HG03196 (cell line): ENCODE measurements at regions not wholly inside any gene's neighbourhood (a gene's known extent, or its start where the extent isn't known, plus 50 kb on each side); places are given as distances from the start of the nearest gene placed in this dataset.
"Not testable (repeated sequence)": the region's sequence is repeated elsewhere in the genome, so short reads cannot be mapped to it uniquely, and the experiment has no call there.

ENCODE experiments used
- ATAC-seq: cut with Tn5 transposase; IDR thresholded peaks from one replicate; pipeline ENCODE4 v1.9.1; 2021; ENCODE audit not compliant: unreplicated experiment

DNA sequence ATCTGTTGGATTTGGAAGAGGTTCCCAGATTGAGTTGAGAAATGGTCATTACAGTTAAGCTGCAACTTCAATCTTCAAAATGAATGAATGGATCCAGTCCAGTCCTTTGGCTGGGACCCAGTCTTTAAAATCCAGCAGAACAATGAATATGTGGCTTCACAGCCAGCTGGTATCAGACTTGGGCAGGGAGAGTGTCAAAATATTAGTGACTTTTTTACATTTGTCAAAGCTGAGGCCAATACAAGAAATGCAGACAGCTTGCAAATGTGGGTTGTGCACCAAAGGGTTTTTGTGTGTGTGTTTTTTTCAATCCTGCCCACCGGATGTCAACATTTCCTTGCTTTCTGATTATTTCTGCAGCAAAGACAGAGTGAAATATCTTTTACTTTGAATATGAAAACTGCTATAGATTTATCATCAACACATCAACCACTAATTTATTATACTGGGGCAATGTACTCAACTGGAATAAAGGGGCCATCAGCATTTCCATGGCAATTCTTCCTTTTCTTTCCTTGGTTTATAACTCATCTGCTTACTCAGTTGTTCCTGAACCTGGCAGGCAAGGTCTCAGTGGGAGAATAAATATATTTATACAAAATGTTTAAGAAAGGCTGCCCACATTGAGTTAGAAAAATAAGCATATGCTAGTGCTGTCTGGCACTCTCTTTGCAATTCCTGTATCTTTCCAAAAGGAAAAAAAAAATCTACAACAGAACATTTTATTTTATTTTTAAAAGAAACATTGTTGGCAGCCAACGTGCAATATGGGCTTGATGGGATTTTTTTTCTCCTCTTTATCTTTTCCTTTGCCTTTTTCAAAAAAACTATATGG is 491.6 kb upstream of the C1orf87 start:
- ATAC-seq: no peak

DNA sequence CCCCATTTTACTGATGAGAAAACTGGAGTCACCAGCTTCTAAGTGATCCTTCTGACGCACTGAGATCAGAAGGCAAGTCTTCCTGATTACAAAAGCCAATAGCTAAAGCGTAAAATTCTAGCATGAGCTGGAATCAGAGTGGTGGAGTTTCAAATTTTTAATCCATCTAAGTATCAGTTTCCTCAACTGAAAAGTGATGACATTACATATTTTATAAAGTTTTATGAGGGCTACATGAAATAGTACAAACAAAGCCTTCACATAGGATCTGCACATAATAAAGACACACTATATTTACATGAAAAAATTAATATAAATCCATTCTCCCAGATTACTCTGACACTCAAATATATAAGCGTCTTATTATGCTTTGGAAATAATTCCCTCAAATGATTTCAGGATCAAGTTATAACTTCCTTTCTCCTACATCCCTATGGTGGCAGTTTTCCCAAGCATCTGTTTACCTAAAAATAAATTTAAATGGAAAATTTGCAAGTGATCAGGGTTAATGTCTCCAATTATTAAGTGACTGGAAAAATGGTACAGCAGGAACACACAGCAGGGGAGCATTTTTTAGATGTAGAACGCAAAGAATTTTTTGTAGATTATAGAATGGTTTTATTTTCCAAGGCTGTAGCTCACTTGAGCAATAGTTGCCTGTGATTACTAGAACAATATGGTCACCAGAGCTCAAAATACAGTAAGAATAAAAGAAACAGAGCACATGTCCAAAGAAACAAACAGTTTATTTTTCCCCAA is 490.4 kb upstream of the C1orf87 start:
- no peak for ATAC-seq

DNA sequence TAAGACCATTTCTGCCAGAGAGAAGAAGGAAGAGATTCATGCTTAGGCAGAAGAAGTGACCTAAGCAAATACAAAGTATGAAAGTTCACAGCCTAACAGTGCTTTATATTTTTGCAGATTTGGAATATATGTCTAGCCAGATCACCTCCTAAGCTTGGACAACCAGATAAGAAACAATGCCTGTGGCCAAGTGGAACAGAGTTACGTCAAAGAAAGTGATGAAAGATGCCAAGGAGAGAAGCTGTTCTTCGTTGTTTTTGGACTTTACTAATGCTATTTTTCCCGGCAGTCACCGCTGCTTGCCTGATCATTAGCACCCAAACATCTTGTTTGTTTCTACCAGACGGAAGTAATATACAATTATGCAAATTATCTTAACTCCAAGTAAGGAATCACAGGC is 489.2 kb upstream of the C1orf87 start:
- no peak for ATAC-seq

DNA sequence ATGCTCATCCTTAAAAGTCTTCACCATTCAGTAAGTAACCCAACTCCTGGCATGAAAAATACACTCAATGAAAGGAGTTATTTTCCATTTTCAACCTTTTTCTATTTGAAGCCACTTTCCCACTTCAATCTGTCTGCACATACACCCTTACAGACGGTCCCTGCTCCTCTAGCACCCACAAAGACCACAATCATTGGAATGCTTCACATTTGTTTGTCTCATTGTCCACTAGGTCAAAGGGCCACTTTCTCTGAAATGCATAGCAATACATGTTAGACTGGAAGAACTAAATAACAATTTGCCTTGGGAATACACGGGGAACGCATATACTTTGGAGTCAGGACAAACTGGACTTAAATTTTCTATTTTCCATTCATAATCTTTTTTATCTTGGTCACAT is 487.1 kb upstream of the C1orf87 start:
- no peak for ATAC-seq

DNA sequence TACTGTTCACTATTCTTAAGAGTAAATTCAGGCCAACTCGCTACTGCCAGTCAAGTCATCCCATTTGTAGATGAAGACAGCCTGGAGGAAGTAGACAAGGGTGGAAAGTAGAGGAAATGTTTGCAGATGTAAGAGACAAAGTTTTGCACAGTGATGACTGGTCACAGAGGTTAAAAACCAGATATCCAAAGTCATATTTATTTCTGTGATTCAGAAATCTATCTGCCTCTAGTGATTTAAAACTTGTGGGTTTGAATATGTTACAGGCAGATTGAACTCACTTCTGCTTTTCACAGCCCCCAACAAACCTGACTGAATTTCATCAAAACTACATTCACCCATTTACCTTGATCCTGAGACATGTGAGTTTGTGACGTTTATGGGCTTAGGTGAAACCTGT is 484.7 kb upstream of the C1orf87 start:
- ATAC-seq: no peak

DNA sequence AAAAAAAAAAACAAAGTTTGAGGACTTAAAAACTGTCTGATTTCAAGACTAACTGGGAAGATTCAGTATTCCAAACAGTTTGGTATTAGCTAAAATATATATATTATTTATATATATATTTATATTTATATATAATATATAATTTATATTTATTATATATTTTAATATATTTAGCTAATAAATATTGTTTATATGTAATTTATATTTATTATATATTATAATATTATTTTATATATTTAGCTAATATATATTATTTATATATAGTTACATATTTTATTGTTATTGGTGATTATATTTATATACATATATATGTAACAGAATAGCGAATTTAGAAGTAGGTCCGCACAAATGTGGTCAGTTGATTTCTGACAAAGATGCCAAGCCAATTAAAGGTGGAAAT is 480.2 kb upstream of the C1orf87 start:
- ATAC-seq: no peak

DNA sequence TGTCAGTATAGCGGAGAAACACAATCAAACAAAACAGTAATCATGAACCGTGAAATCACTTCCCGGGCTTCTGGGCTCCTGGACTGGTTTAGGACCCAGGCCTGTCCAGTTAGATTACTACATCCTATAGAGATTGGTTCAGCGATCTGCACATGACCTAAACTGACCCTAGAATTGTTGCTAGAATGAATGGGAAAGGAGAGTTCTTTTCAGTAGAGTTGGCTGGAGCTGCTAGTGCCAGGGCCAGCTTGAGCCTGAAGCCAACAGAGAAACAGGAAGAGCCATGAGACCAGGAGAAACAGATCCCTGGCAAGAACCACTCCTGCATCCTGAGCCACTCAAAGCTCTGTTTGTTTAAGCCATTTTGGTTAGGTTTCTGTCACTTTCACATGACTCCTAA is 474.3 kb upstream of the C1orf87 start:
- no peak for ATAC-seq

DNA sequence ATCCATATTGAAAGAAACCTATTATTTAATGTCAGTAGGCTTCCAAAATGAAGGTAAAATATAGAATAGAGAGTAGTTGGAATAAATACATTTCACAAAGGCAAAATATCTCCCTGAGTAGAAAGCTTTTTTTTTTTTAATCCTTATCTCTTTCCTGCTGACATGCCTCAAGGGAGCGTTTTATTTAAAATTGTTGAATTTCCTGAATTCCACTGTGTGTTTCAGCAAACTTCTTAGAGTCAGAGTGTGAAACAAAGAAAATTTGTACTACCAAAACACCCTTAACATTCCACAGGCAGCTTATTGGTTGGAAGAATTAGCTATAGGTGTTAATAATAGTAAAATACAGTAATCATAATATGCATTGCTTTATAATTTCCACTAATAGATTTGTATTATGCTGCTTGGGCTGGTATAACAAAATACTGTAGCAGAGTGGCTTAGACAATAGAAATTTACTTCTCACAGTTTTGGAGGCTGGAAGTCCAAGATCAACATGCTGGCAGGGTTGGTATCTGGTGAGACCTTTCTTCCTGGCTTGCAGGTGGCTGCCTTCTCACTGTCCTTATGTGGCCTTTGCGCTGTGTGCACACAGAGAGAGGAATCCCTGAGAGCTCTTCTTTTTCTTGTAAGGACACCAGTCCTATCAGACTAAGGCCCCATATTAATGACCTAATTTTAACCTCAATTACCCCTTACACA is 468.4 kb upstream of the C1orf87 start:
- no peak for ATAC-seq

DNA sequence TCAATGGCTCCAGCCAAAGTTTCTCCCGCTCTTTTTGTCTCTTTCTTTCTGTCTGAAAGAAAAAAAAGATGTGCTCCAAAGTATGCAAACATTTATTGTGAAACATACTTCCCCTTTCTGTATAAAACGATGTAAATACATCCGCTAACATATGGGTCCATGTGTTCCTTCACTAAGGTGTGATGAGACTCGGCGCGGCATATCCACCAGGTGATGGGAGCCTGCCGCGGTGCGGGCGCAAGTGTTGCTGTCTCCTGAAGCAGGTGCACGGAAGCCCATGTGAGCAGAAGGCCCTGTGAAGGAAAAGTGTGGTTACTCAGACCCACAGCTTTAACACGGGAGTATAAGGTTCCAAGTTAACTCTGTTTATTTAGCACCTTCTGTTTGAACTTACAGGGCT is 466.6 kb upstream of the C1orf87 start:
- ATAC-seq: no peak

DNA sequence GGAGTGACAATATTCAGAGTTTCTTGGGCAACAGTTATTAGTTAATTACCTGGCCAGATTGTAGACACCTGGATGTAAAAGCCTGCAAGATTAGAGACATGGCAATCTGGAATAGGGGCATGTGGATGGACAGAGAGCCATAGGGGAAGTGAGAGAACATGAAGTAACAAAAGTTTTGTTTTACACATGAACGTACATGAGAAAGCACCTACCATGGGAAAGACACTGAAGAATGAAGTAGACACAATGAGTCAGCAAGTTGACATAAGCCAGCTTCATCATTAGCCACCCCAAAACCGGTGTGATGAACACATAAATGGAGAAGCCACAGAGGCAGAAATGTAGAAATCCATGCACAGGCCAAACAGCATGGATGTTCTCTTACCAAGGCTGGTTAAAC is 462.1 kb upstream of the C1orf87 start:
- ATAC-seq: no peak

DNA sequence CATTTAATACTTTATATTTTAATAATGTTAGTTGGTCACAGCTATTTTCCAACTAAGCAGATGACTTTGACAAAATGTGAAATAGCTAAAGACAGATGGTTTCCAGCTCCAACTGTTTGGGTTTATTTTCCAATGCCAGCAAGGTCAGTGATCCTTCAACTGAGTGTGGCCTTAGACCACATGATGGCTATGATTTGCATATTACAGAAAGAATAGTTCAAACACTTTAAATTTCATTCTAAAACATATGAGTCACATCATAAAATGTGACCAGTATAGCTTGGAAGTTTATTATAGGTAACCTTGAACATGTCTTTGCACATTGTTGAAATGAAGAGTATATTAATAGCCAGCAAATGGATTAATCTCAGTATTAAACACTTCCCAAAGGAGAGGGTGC is 454.0 kb upstream of the C1orf87 start:
- no peak for ATAC-seq

DNA sequence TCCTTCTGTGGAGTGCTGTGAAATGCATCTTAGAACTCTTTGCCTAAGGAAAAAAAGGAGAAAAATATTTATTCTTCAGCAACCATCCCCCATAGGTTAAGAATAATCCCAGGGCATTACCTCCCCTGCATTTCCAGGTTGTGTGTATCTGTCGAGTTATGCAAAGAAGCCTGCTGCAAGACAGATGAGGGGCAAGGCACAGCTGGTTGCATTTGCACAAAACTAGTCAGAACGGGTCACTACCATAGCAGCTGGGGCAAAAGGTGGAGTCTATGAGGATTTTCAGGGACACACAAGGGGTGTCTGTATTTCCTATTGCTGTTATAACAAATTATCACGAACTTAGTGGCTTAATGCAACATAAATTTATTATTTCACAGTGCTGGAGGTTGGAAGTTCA is 443.4 kb upstream of the C1orf87 start:
- no peak for ATAC-seq

DNA sequence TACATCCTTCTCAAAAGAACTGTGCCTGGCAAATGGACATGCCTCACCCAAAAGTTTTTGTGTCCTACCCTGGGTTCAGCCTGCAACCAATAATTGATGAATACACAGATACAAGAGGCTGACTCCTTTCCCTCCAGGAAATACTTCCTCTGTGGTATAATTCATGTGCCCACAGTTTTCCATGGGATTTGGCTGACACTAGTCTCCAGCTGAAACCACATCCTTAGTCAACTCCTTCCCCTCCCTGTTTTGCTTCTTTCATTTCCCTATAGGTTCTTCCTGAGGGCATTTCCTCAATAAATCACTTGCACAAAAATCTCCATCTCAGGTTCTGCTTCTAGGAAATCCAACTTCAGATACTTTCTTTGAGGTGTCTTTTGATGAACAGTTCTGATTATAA is 436.6 kb upstream of the C1orf87 start:
- no peak for ATAC-seq

DNA sequence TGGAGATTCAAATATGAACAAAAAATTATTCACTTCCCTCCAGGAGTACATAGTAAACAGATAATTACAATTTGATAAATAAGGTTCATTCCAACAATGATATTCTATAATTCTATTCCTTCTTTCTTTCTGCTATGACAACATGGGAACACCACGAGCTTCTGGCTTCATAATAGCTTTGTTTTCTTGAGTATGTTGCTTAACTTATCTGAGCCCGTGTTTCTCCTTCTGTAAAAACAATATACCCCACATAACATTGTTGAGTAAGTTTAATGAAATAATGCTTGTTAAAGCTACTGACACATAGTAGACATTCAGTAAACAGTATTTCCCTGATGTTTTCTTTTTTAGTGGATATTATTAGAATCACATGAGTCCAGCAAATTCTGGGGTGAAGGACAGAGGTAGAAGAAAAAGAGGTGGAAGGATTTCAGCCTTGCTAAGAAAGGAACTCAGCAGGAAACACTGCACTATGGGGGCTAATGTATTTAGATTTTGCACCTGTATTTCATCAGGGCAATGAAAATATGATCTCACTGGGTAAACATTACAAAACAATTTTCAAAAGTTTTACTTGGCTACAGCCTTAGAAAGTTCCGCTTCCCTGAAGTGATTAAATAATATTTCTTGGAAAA is 430.8 kb upstream of the C1orf87 start:
- no peak for ATAC-seq

DNA sequence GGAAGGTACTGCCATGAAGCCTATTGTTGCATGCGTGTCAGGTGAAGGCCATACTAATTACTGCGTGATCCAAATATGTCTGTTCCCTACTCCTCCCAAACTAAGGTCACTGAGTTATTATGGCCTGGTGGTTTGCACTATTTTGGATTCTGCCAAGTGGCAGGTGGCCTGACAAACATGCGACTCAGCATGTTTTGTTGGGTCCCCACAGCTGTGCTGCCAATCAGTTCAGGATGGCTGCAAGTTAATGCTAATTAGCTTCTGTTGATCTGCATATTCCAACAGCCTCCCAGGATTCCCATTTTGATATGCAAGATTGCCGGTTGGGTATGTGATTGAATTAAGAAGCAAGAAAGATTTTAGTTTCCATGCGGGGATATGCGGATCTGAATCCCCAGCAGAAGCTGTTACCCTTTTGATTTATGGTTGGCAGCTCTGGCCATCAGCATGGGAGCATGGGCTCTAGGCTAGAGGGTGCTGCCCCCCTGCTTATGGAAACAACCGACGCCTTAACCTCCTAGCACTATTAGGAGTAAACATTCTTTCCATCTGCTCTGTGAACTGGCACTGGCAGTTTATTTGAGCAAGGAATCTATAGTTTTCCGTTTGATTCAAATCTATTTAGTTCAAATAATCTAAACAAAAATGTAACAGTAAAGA is 429.8 kb upstream of the C1orf87 start:
- ATAC-seq: no peak

DNA sequence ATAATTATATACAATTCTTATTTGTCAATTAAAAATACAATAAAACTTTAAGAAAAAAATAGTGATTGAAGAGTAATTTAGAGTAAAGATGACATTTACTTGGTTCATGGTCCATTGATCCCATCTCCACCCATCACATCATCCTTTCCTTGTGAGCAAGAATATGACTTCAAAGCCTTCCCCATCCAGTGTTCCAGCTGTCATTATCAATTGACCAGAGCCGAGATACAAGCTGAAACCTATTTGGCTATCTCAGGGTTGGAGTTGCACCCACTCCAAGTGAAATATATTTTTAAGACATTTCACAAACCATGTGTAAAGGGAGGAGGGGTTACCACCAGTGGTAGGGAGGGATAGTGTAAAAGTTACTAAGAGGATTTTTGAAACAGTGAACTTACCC is 428.9 kb upstream of the C1orf87 start:
- ATAC-seq: no peak

DNA sequence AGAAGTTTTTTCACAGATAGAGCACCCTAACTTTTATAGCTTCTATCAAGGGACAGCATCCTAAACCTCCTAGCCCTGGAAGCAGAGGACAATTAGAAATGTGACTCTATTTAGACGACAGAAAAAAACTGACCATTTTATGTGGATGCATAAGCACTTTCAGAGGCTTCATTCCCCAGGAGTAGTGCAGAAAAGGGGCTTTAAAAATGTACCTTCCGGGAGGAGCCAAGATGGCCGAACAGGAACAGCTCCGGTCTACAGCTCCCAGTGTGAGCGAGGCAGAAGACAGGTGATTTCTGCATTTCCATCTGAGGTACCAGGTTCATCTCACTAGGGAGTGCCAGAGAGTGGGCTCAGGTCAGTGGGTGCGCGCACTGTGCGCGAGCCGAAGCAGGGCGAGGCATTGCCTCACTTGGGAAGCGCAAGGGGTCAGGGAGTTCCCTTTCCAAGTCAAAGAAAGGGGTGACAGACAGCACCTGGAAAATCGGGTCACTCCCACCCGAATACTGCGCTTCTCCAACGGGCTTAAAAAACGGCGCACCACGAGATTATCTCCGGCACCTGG is 416.4 kb upstream of the C1orf87 start:
- ATAC-seq: not testable (repeated sequence)

DNA sequence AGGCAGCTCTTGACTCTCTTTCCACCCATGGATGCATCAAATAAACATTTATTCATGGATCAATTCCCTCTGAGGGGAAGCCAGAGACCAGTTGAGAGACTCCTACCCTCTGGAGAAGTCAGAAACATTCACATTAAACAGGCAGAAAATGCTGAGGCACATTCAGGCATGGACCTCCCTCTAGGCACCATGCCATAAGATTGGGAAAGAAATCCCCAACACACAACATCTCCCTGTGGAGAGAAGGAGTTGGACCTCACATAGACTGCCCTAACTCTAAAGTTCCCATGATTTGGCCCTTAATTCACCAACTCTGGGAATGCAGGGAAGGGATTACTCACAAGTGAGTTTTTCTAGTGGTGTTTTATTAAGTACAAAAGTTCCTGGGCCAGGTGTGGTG is 415.3 kb upstream of the C1orf87 start:
- ATAC-seq: no peak

DNA sequence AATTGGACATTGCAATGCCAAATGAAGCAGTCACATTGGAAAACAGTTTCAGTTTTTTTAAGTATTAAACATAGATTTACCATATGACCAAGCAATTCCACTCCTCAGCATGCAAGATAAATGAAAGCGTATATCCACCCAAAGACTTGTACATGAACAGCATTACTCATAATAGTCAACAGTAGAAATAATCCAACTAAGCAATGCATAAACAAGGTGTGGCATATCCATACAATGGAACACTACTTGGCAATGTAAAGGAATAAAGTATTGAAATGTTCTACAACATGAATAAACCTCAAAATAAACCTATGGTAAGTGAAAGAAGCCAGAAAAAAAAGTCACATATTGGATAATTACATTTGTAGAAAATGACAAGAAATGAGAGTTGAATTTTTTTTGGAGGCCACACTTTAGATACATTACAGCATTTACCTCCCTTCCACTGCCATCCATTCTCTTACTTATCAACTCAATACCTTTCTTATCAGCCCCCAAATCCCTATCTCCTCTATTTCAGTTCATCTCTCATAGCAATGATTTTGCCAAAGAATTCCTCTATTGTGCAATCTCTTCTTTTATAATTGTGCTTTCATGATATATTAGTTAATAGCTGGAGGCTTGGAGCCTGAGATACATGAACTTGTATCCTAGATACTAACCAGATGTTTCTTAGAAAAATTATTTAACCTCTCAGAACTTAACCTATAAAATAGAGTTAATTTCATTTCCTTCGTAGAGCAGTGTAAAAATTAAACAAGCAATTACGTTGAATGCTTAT is 414.2 kb upstream of the C1orf87 start:
- ATAC-seq: no peak

DNA sequence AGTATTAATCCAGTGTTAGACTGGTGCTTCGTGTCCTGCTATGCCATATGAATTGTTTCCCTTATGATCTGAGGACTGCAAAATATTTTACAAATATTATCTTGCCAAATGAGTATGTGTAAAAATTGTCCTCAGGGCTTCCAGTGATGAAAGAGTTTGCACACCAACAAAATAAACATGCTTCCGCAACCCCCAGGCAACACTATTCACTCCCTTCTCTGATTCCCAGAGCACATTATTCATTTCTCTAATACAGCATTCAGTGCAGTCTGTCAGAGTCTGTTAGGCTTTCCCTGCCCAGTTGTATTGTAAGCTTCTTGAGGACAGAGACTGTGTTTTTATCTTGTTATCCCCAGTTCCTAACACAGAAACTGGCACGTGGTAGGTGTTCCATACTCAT is 409.9 kb upstream of the C1orf87 start:
- no peak for ATAC-seq
